GM12878 (cell line): ENCODE measurements at regions not wholly inside any gene's neighbourhood (a gene's known extent, or its start where the extent isn't known, plus 50 kb on each side); places are given as distances from the start of the nearest gene placed in this dataset.

Experiments used
- ATF2 ChIP-seq: IDR thresholded peaks from 2 replicates; pipeline ENCODE4 v1.6.1; 2012; ENCODE audit warnings: low read length, inconsistent platforms
- EGR1 ChIP-seq, 2 experiments: IDR thresholded peaks; 1 replicate in 1 of 2; 2 replicates in 1 of 2; pipeline ENCODE4 v1.6.1; 2011 to 2012; ENCODE audit warnings: low read depth in 2 of 2, low read length in 2 of 2, borderline replicate concordance in 1 of 2, mild to moderate bottlenecking in 1 of 2, moderate library complexity in 1 of 2
- ETV6 ChIP-seq, 2 experiments: fragments of 450-650 bp in 1 of 2; IDR thresholded peaks in 1 of 2; conservative IDR thresholded peaks in 1 of 2; 2 replicates each; pipeline ENCODE4 v1.6.1; 2014; ENCODE audit warnings: antibody characterized with exemption in 1 of 2, borderline replicate concordance in 1 of 2, low read depth in 1 of 2, mild to moderate bottlenecking in 1 of 2, moderate library complexity in 1 of 2
- NFIC ChIP-seq: IDR thresholded peaks from 2 replicates; pipeline ENCODE4 v1.6.1; 2012; ENCODE audit warnings: low read depth, mild to moderate bottlenecking, inconsistent platforms, low read length, moderate library complexity
- PAX5 ChIP-seq: IDR thresholded peaks from 2 replicates; pipeline ENCODE4 v1.6.1; 2011; ENCODE audit warnings: low read depth, low read length, borderline replicate concordance
- PAX8 ChIP-seq: fragments of 450-650 bp; IDR thresholded peaks from 2 replicates; pipeline ENCODE4 v1.6.1; 2017; ENCODE audit warnings: mild to moderate bottlenecking, moderate library complexity
- RB1 ChIP-seq: fragments of 450-650 bp; formaldehyde crosslinking; IDR thresholded peaks from 2 replicates; pipeline ENCODE4 v1.6.1; 2017; ENCODE audit warnings: mild to moderate bottlenecking, borderline replicate concordance
- SMARCA5 ChIP-seq: fragments of 450-650 bp; IDR thresholded peaks from 2 replicates; pipeline ENCODE4 v1.6.1; 2017; ENCODE audit warnings: mild to moderate bottlenecking
- SPI1 ChIP-seq: IDR thresholded peaks from 2 replicates; pipeline ENCODE4 v1.6.1; 2011; ENCODE audit warnings: low read depth, mild to moderate bottlenecking, low read length, moderate library complexity, borderline replicate concordance; ENCODE audit not compliant: insufficient read depth
- SRF ChIP-seq, 2 experiments: IDR thresholded peaks; 2 replicates each; pipeline ENCODE4 v1.6.1; 2011; ENCODE audit warnings: low read depth in 2 of 2, low read length in 2 of 2, mild to moderate bottlenecking in 1 of 2, moderate library complexity in 1 of 2
- SUPT20H ChIP-seq: IDR thresholded peaks from 2 replicates; pipeline ENCODE4 v1.6.1; 2011; ENCODE audit warnings: low read depth, mild to moderate bottlenecking, low read length, moderate library complexity, borderline replicate concordance; ENCODE audit not compliant: control insufficient read depth
- ZBTB33 ChIP-seq: fragments of 450-650 bp; IDR thresholded peaks from 2 replicates; pipeline ENCODE4 v1.6.1; 2017; ENCODE audit warnings: mild to moderate bottlenecking
- ZNF207 ChIP-seq: fragments of 450-650 bp; IDR thresholded peaks from 2 replicates; pipeline ENCODE4 v1.6.1; 2014; ENCODE audit warnings: antibody characterized with exemption, mild to moderate bottlenecking, borderline replicate concordance
- ZNF274 ChIP-seq: IDR thresholded peaks from one replicate; pipeline ENCODE4 v1.8.0; 2011; ENCODE audit not compliant: insufficient read length, insufficient read depth
- TF ChIP-seq, protein P1 (sequence below): IDR thresholded peaks from 2 replicates; pipeline ENCODE4 v1.6.1; 2012; ENCODE audit warnings: low read depth, low read length, improper control_type of control experiment

DNA sequence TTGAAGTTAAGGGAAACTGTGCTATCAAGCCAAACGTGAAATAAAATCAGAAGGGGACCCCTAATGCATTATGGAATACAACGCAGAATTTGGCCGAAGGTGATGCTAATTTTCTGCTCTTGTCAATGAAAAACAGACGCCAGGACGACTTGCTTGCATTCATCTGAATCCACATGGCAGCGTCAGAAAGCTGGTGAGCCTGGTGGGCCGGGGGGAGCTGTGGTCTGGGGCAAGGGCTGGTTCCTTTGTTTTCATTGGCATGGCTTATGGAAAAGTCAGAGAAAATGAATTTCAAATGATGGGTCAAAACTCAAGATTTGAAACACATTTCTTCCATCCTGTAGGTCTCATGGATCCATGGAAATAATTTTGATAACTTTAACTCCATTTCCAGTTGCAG is 86.4 kb upstream of the RUNX1 start (continued):
- no peak for TF ChIP-seq ATF2
- TF ChIP-seq, protein P1, sequence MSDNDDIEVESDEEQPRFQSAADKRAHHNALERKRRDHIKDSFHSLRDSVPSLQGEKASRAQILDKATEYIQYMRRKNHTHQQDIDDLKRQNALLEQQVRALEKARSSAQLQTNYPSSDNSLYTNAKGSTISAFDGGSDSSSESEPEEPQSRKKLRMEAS: no peak
- no peak for TF ChIP-seq PAX5
- no peak for TF ChIP-seq PAX8
- TF ChIP-seq SRF (IDR thresholded peaks at IDR 0.05; ENCODE audit: low read depth in 2 of 2, low read length in 2 of 2): no peak
- TF ChIP-seq ZNF274: no peak
- TF ChIP-seq SPI1: no peak
- TF ChIP-seq EGR1 (IDR thresholded peaks at IDR 0.05; ENCODE audit: borderline replicate concordance in 1 of 2, low read depth in 2 of 2, low read length in 2 of 2): no peak
- no peak for TF ChIP-seq SUPT20H
- no peak for TF ChIP-seq ZBTB33
- TF ChIP-seq ETV6 (conservative IDR thresholded peaks at IDR 0.05 in 1 of 2, IDR thresholded peaks at IDR 0.05 in 1 of 2; ENCODE audit: borderline replicate concordance in 1 of 2, low read depth in 1 of 2): no peak
- no peak for TF ChIP-seq SMARCA5
- TF ChIP-seq RB1: no peak
- no peak for TF ChIP-seq ZNF207
- TF ChIP-seq NFIC: no peak
